ENCODE measurements at regions not wholly inside any gene's neighbourhood (a gene's known extent, or its start where the extent isn't known, plus 50 kb on each side); places are given as distances from the start of the nearest gene placed in this dataset.

DNA sequence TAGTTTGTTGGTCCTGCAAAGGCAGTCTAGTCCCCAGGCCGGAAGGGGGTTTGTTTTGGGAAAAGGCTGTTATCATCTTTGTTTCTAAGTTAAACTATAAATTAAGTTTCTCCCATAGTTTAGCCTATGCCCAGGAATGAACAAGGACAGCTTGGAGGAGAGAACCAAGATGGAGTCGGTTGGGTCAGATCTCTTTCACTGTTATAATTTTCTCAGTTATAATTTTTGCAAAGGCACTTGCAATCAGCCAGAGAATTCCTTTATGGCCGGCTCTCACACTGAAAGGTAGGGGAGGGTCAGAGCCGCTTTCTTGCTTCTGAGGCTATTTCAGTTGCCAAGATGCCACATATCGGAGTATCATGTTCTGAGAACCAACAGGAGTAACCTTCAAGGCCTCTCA lies 59.2 kb upstream of the ATF7IP2 start:
- TF ChIP-seq EZH2phosphoT487 (IDR thresholded peaks at IDR 0.05; ENCODE audit: low read depth): no peak
- TF ChIP-seq, protein P1, sequence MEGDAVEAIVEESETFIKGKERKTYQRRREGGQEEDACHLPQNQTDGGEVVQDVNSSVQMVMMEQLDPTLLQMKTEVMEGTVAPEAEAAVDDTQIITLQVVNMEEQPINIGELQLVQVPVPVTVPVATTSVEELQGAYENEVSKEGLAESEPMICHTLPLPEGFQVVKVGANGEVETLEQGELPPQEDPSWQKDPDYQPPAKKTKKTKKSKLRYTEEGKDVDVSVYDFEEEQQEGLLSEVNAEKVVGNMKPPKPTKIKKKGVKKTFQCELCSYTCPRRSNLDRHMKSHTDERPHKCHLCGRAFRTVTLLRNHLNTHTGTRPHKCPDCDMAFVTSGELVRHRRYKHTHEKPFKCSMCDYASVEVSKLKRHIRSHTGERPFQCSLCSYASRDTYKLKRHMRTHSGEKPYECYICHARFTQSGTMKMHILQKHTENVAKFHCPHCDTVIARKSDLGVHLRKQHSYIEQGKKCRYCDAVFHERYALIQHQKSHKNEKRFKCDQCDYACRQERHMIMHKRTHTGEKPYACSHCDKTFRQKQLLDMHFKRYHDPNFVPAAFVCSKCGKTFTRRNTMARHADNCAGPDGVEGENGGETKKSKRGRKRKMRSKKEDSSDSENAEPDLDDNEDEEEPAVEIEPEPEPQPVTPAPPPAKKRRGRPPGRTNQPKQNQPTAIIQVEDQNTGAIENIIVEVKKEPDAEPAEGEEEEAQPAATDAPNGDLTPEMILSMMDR (IDR thresholded peaks at IDR 0.05; ENCODE audit: low read depth, low read length): no peak
